Vagina (tissue), 2 donors: ENCODE measurements at regions not wholly inside any gene's neighbourhood (a gene's known extent, or its start where the extent isn't known, plus 50 kb on each side); places are given as distances from the start of the nearest gene placed in this dataset.

ENCODE experiments used
- POLR2A ChIP-seq, 2 donors: fragments of 450-650 bp; IDR thresholded peaks; one replicate each; pipeline ENCODE4 v1.6.1; 2017; ENCODE audit warnings: antibody characterized with exemption in 2 of 2, mild to moderate bottlenecking in 2 of 2, moderate library complexity in 2 of 2
- POLR2AphosphoS5 ChIP-seq, 2 donors: sonication (generic); formaldehyde crosslinking; IDR thresholded peaks; one replicate each; pipeline ENCODE4 v1.9.0; 2017; ENCODE audit warnings: antibody characterized with exemption in 2 of 2, mild to moderate bottlenecking in 2 of 2, low read depth in 1 of 2; ENCODE audit not compliant: insufficient read depth in 1 of 2
- TF ChIP-seq, protein P1 (sequence below), 3 experiments: fragments of 450-650 bp in 2 of 3; fragments of 200-600 bp in 1 of 3; sonication (generic) in 1 of 3; IDR thresholded peaks; one replicate each; pipeline ENCODE4 v1.5.1; 2017 to 2019; ENCODE audit warnings: antibody characterized with exemption in 3 of 3, mild to moderate bottlenecking in 2 of 3, moderate library complexity in 2 of 3

- TF ChIP-seq POLR2A (IDR thresholded peaks at IDR 0.05) (no peak), POLR2AphosphoS5 (IDR thresholded peaks at IDR 0.05; ENCODE audit: insufficient read depth in 1 of 2, low read depth in 1 of 2) (no peak)
- TF ChIP-seq, protein P1, sequence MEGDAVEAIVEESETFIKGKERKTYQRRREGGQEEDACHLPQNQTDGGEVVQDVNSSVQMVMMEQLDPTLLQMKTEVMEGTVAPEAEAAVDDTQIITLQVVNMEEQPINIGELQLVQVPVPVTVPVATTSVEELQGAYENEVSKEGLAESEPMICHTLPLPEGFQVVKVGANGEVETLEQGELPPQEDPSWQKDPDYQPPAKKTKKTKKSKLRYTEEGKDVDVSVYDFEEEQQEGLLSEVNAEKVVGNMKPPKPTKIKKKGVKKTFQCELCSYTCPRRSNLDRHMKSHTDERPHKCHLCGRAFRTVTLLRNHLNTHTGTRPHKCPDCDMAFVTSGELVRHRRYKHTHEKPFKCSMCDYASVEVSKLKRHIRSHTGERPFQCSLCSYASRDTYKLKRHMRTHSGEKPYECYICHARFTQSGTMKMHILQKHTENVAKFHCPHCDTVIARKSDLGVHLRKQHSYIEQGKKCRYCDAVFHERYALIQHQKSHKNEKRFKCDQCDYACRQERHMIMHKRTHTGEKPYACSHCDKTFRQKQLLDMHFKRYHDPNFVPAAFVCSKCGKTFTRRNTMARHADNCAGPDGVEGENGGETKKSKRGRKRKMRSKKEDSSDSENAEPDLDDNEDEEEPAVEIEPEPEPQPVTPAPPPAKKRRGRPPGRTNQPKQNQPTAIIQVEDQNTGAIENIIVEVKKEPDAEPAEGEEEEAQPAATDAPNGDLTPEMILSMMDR (IDR thresholded peaks at IDR 0.05): no peak
These were observed 214.5 kb upstream of the SFRP2 start for GRCh38 chr4:154003378-154003777.
